ENCODE measurements at regions not wholly inside any gene's neighbourhood (a gene's known extent, or its start where the extent isn't known, plus 50 kb on each side); places are given as distances from the start of the nearest gene placed in this dataset.

- TF ChIP-seq CTCF (IDR thresholded peaks at IDR 0.05) = no peak
- TF ChIP-seq JUN (IDR thresholded peaks at IDR 0.05) = no peak
- no peak for TF ChIP-seq CHD2 (IDR thresholded peaks at IDR 0.05; ENCODE audit: low read length, partially characterized antibody)
- no peak for TF ChIP-seq POLR2A (IDR thresholded peaks at IDR 0.05; ENCODE audit: low read length)
- TF ChIP-seq ZNF302 (CRISPR knock-in tag; IDR thresholded peaks at IDR 0.05) = no peak
- TF ChIP-seq EP300 (IDR thresholded peaks at IDR 0.05) = no peak
- peak in 1 of 2 experiments; percentile 29; a peak in 2 of 5 replicates for TF ChIP-seq RAD21 (conservative IDR thresholded peaks at IDR 0.05 in 1 of 2, IDR thresholded peaks at IDR 0.05 in 1 of 2)
- TF ChIP-seq MAX (IDR thresholded peaks at IDR 0.05) = no peak
Measured at GRCh38 chr4:110344165-110344564, 131.8 kb upstream of the ENPEP start.
